Endothelial cell of umbilical vein (primary cell): ENCODE measurements at regions not wholly inside any gene's neighbourhood (a gene's known extent, or its start where the extent isn't known, plus 50 kb on each side); places are given as distances from the start of the nearest gene placed in this dataset.

Experiments
- EZH2 ChIP-seq: IDR thresholded peaks from 2 replicates; pipeline ENCODE4 v1.6.1; 2012; ENCODE audit warnings: borderline replicate concordance, low read depth, mild to moderate bottlenecking, moderate library complexity, low read length, inconsistent platforms; ENCODE audit not compliant: severe bottlenecking
- TF ChIP-seq, protein P1 (sequence below), 2 donors: IDR thresholded peaks; 1 replicate in 1 of 2; 2 replicates in 1 of 2; pipeline ENCODE4 v1.5.1; 2011; ENCODE audit warnings: low read length in 2 of 2, mild to moderate bottlenecking in 2 of 2, moderate library complexity in 2 of 2, control low read depth in 1 of 2, inconsistent platforms in 1 of 2, low read depth in 1 of 2; ENCODE audit not compliant: insufficient read depth in 1 of 2; ENCODE audit errors: extremely low read depth in 1 of 2

GRCh38 chr16:27611340-27611739 is 61.4 kb downstream of the KATNIP start:
- TF ChIP-seq, protein P1, sequence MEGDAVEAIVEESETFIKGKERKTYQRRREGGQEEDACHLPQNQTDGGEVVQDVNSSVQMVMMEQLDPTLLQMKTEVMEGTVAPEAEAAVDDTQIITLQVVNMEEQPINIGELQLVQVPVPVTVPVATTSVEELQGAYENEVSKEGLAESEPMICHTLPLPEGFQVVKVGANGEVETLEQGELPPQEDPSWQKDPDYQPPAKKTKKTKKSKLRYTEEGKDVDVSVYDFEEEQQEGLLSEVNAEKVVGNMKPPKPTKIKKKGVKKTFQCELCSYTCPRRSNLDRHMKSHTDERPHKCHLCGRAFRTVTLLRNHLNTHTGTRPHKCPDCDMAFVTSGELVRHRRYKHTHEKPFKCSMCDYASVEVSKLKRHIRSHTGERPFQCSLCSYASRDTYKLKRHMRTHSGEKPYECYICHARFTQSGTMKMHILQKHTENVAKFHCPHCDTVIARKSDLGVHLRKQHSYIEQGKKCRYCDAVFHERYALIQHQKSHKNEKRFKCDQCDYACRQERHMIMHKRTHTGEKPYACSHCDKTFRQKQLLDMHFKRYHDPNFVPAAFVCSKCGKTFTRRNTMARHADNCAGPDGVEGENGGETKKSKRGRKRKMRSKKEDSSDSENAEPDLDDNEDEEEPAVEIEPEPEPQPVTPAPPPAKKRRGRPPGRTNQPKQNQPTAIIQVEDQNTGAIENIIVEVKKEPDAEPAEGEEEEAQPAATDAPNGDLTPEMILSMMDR (IDR thresholded peaks at IDR 0.05; ENCODE audit: extremely low read depth in 1 of 2, insufficient read depth in 1 of 2, low read depth in 1 of 2, low read length in 2 of 2) = no peak
- no peak for TF ChIP-seq EZH2
